Ishikawa (cell line): ENCODE measurements at regions not wholly inside any gene's neighbourhood (a gene's known extent, or its start where the extent isn't known, plus 50 kb on each side); places are given as distances from the start of the nearest gene placed in this dataset.

ENCODE experiments used
- CREB1 ChIP-seq: IDR thresholded peaks from 2 replicates; pipeline ENCODE4 v1.6.1; 2012; ENCODE audit warnings: low read depth
- EP300 ChIP-seq: IDR thresholded peaks from 2 replicates; pipeline ENCODE4 v1.6.1; 2012; ENCODE audit warnings: borderline replicate concordance
- MAX ChIP-seq: IDR thresholded peaks from 2 replicates; pipeline ENCODE4 v1.6.1; 2012
- RAD21 ChIP-seq: IDR thresholded peaks from 2 replicates; pipeline ENCODE4 v1.6.1; 2012; ENCODE audit warnings: low read depth
- TEAD4 ChIP-seq: IDR thresholded peaks from 2 replicates; pipeline ENCODE4 v1.6.1; 2012

GRCh38 chr11:21634491-21634890 lies 558.4 kb upstream of the ANO5 start:
- TF ChIP-seq MAX (no peak), RAD21 (no peak), EP300 (no peak), TEAD4 (no peak), CREB1 (no peak)
